ENCODE measurements at regions not wholly inside any gene's neighbourhood (a gene's known extent, or its start where the extent isn't known, plus 50 kb on each side); places are given as distances from the start of the nearest gene placed in this dataset.

- H3K4me1 Mint-ChIP-seq: no peaks in the 10 kb centered on the region
These were observed 928.1 kb downstream of the FAT4 start for GRCh38 chr4:126242679-126243390.

GRCh38 chr4:126247409-126247808, 932.7 kb downstream of the FAT4 start:
- CTCF ChIA-PET: no interaction called here
- H3K4me2 ChIP-seq (replicated peaks; ENCODE audit: low read depth, low read length, poor library complexity, severe bottlenecking): no peak overlapping the region
- H3K27me3 ChIP-seq (replicated peaks in 1 of 4; ENCODE audit: control extremely low read depth in 1 of 4, control insufficient read depth in 3 of 4, insufficient read depth in 4 of 4, low read length in 3 of 4): no peaks in the 10 kb centered on the region
- Mint-ChIP-seq H3K27ac (no peak overlapping the region), H3K4me3 (no peak overlapping the region), H3K27me3 (no peaks in the 10 kb centered on the region), H3K9me3 (ENCODE audit: insufficient read depth) (no peaks in the 10 kb centered on the region), H3K4me1 (no peaks in the 10 kb centered on the region)
- no peak for DNase-seq
- ATAC-seq (ENCODE audit: low read depth): no peak
- no peaks in the 10 kb centered on the region for H3K79me2 ChIP-seq (ENCODE audit: control insufficient read depth, insufficient read depth, low read length)
- no peak overlapping the region for H3K4me3 ChIP-seq (ENCODE audit: control extremely low read depth in 1 of 5, extremely low read depth in 1 of 5, insufficient read depth in 1 of 5, low read depth in 2 of 5, low read length in 4 of 5)
- H4K20me1 ChIP-seq (ENCODE audit: control insufficient read depth, insufficient read depth, low read length, poor library complexity, severe bottlenecking): no peaks in the 10 kb centered on the region
- H3K4me1 ChIP-seq (ENCODE audit: control insufficient read depth in 2 of 2, insufficient read depth in 2 of 2, low read length in 2 of 2): no peaks in the 10 kb centered on the region
- POLR2A ChIA-PET: no interaction called here
- intact Hi-C loops (cut with micrococcal nuclease): no loop called here
- H3K27ac ChIP-seq (ENCODE audit: low read length in 2 of 2): no peak overlapping the region
- H3K36me3 ChIP-seq (replicated peaks in 1 of 2; ENCODE audit: control extremely low read depth in 1 of 2, control insufficient read depth in 1 of 2, extremely low read depth in 1 of 2, insufficient read depth in 2 of 2, low read length in 1 of 2): no peaks in the 10 kb centered on the region
- H2AFZ ChIP-seq (ENCODE audit: insufficient read depth, low read depth, low read length, poor library complexity, severe bottlenecking): no peak overlapping the region
- H3K9ac ChIP-seq (ENCODE audit: low read length): no peak overlapping the region
- no CpG with 5 or more reads among the region's 3 CpGs for WGBS (ENCODE audit: insufficient coverage)
- H3K9me3 ChIP-seq (ENCODE audit: control extremely low read depth in 1 of 3, control insufficient read depth in 2 of 3, insufficient read depth in 1 of 3, low read length in 2 of 3): peaks cover 0 to 1% (median 0%) of the 10 kb centered on the region in 3 donors
- TF ChIP-seq CTCF (IDR thresholded peaks at IDR 0.05) (no peak), EZH2 (IDR thresholded peaks at IDR 0.05; ENCODE audit: borderline replicate concordance, insufficient read depth, low read depth, low read length, poor library complexity, severe bottlenecking) (no peak)

More at GRCh38 chr4:126242679-126243390, 928.1 kb downstream of the FAT4 start:
- Histone ChIP-seq H3K4me1 (ENCODE audit: control insufficient read depth in 2 of 2, insufficient read depth in 2 of 2, low read length in 2 of 2) (no peaks in the 10 kb centered on the region), H2AFZ (ENCODE audit: insufficient read depth, low read depth, low read length, poor library complexity, severe bottlenecking) (no peak overlapping the region), H3K9me3 (ENCODE audit: control extremely low read depth in 1 of 3, control insufficient read depth in 2 of 3, insufficient read depth in 1 of 3, low read length in 2 of 3) (peaks cover 0 to 1% (median 0%) of the 10 kb centered on the region in 3 donors), H4K20me1 (ENCODE audit: control insufficient read depth, insufficient read depth, low read length, poor library complexity, severe bottlenecking) (no peaks in the 10 kb centered on the region), H3K36me3 (replicated peaks in 1 of 2; ENCODE audit: control extremely low read depth in 1 of 2, control insufficient read depth in 1 of 2, extremely low read depth in 1 of 2, insufficient read depth in 2 of 2, low read length in 1 of 2) (no peaks in the 10 kb centered on the region), H3K4me3 (ENCODE audit: control extremely low read depth in 1 of 5, extremely low read depth in 1 of 5, insufficient read depth in 1 of 5, low read depth in 2 of 5, low read length in 4 of 5) (no peak overlapping the region), H3K4me2 (replicated peaks; ENCODE audit: low read depth, low read length, poor library complexity, severe bottlenecking) (no peak overlapping the region), H3K79me2 (ENCODE audit: control insufficient read depth, insufficient read depth, low read length) (no peaks in the 10 kb centered on the region), H3K27ac (ENCODE audit: low read length in 2 of 2) (no peak overlapping the region), H3K27me3 (replicated peaks in 1 of 4; ENCODE audit: control extremely low read depth in 1 of 4, control insufficient read depth in 3 of 4, insufficient read depth in 4 of 4, low read length in 3 of 4) (no peaks in the 10 kb centered on the region), H3K9ac (ENCODE audit: low read length) (no peak overlapping the region)
- ChIA-PET POLR2A (no interaction called here), CTCF (no interaction called here)
- intact Hi-C loops (cut with micrococcal nuclease): no loop called here
- ATAC-seq (ENCODE audit: low read depth) (no peak), DNase-seq (no peak)
- H3K4me3 Mint-ChIP-seq: no peak overlapping the region
- H3K9me3 Mint-ChIP-seq (ENCODE audit: insufficient read depth): no peaks in the 10 kb centered on the region
- no peak overlapping the region for H3K27ac Mint-ChIP-seq
- TF ChIP-seq CTCF (IDR thresholded peaks at IDR 0.05) (no peak), EZH2 (IDR thresholded peaks at IDR 0.05; ENCODE audit: borderline replicate concordance, insufficient read depth, low read depth, low read length, poor library complexity, severe bottlenecking) (no peak)
- WGBS (ENCODE audit: insufficient coverage): 97% methylated on average over 4 of the region's 7 CpGs
- H3K27me3 Mint-ChIP-seq: no peaks in the 10 kb centered on the region

All from B cell (primary cell).